ENCODE measurements at regions not wholly inside any gene's neighbourhood (a gene's known extent, or its start where the extent isn't known, plus 50 kb on each side); places are given as distances from the start of the nearest gene placed in this dataset.
"Not testable (repeated sequence)": the region's sequence is repeated elsewhere in the genome, so short reads cannot be mapped to it uniquely, and the experiment has no call there.

- Histone ChIP-seq H3K36me3 (ENCODE audit: control insufficient read depth in 1 of 2, insufficient read depth in 2 of 2, low read depth in 1 of 2, low read length in 2 of 2) (no peaks in the 10 kb centered on the region), H4K91ac (ENCODE audit: low read length) (no peak overlapping the region), H3K23ac (ENCODE audit: low read length in 2 of 2) (no peak overlapping the region), H3K4me1 (ENCODE audit: control insufficient read depth, insufficient read depth, low read depth, low read length) (no peaks in the 10 kb centered on the region), H2AK5ac (ENCODE audit: low read length, severe bottlenecking) (no peak overlapping the region), H4K8ac (ENCODE audit: low read length) (no peak overlapping the region), H3K14ac (ENCODE audit: low read length in 2 of 2) (no peak overlapping the region), H3K27me3 (ENCODE audit: control insufficient read depth in 1 of 2, insufficient read depth in 1 of 2, low read length in 2 of 2) (no peaks in the 10 kb centered on the region), H3K79me1 (replicated peaks; ENCODE audit: low read length, poor library complexity, severe bottlenecking) (no peaks in the 10 kb centered on the region), H3K4ac (ENCODE audit: low read depth in 1 of 2, low read length in 2 of 2) (no peak overlapping the region), H3K9me3 (ENCODE audit: control insufficient read depth, low read length) (no peaks in the 10 kb centered on the region), H2BK12ac (ENCODE audit: low read length in 2 of 2) (no peak overlapping the region), H2BK15ac (ENCODE audit: low read depth, poor library complexity, severe bottlenecking) (no peak overlapping the region), H2BK120ac (ENCODE audit: low read depth, low read length) (no peak overlapping the region), H3K18ac (ENCODE audit: low read depth in 1 of 2, low read length in 2 of 2) (no peak overlapping the region), H3K4me3 (ENCODE audit: insufficient read depth in 1 of 2, low read depth in 1 of 2, low read length in 2 of 2) (no peak overlapping the region), H3K9ac (ENCODE audit: low read length) (no peak overlapping the region), H2AFZ (ENCODE audit: low read depth, low read length) (no peak overlapping the region), H2BK5ac (ENCODE audit: low read depth, low read length, poor library complexity, severe bottlenecking) (no peak overlapping the region), H3K4me2 (ENCODE audit: low read length, poor library complexity, severe bottlenecking) (no peak overlapping the region), H3K27ac (ENCODE audit: low read length, poor library complexity, severe bottlenecking) (no peak overlapping the region)
- no CpG with 5 or more reads among the region's 1 CpG for WGBS
- DNase-seq: no peak
Observed at GRCh38 chr15:21268436-21268940, 171.8 kb downstream of the POTEB3 start.

DNA sequence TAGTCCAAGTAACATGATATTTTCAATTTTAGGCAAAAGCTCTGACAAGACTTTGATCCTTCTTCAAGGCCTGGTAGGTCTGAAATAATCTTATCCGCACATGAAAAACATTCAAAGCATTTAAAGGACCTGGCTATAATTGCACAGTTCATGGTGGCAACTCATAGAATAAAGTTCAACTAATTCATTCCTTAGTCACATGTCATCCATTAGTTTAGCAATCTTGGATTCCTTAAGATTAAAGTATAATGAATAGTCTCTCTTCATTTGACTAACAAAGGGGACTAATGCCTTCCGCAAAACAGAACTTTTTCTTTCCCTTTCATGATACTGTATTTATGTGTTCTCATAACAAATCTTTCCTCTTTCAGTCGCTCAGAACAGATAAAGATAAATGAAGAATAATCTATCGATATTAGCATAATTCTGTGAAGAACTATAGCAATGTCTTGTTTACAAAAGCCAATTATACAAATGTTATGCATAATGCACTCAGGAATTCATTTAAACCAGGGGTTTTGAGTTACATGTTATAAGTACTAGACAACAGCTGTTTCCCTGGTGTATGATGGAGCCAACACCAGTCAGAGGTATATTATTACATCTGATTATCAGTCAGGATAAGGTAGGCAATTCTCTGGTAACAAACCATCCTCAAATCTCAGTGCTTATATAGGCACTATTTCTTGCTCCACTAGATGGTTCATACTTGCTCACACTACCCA lies 172.5 kb downstream of the POTEB3 start:
- Histone ChIP-seq H3K9ac (ENCODE audit: low read length) (no peak overlapping the region), H2BK12ac (ENCODE audit: low read length in 2 of 2) (no peak overlapping the region), H3K4me3 (ENCODE audit: insufficient read depth in 1 of 2, low read depth in 1 of 2, low read length in 2 of 2) (no peak overlapping the region), H2BK120ac (ENCODE audit: low read depth, low read length) (no peak overlapping the region), H3K4me1 (ENCODE audit: control insufficient read depth, insufficient read depth, low read depth, low read length) (no peaks in the 10 kb centered on the region), H3K27me3 (ENCODE audit: control insufficient read depth in 1 of 2, insufficient read depth in 1 of 2, low read length in 2 of 2) (no peaks in the 10 kb centered on the region), H3K27ac (ENCODE audit: low read length, poor library complexity, severe bottlenecking) (no peak overlapping the region), H2BK15ac (ENCODE audit: low read depth, poor library complexity, severe bottlenecking) (no peak overlapping the region), H3K4me2 (ENCODE audit: low read length, poor library complexity, severe bottlenecking) (no peak overlapping the region), H2AFZ (ENCODE audit: low read depth, low read length) (no peak overlapping the region), H2AK5ac (ENCODE audit: low read length, severe bottlenecking) (no peak overlapping the region), H3K18ac (ENCODE audit: low read depth in 1 of 2, low read length in 2 of 2) (no peak overlapping the region), H4K8ac (ENCODE audit: low read length) (no peak overlapping the region), H3K36me3 (ENCODE audit: control insufficient read depth in 1 of 2, insufficient read depth in 2 of 2, low read depth in 1 of 2, low read length in 2 of 2) (no peaks in the 10 kb centered on the region), H4K91ac (ENCODE audit: low read length) (no peak overlapping the region), H3K79me1 (replicated peaks; ENCODE audit: low read length, poor library complexity, severe bottlenecking) (no peaks in the 10 kb centered on the region), H3K14ac (ENCODE audit: low read length in 2 of 2) (no peak overlapping the region), H3K9me3 (ENCODE audit: control insufficient read depth, low read length) (no peaks in the 10 kb centered on the region), H3K4ac (ENCODE audit: low read depth in 1 of 2, low read length in 2 of 2) (no peak overlapping the region), H2BK5ac (ENCODE audit: low read depth, low read length, poor library complexity, severe bottlenecking) (no peak overlapping the region), H3K23ac (ENCODE audit: low read length in 2 of 2) (no peak overlapping the region)
- WGBS: 98% methylated on average over 2 of the region's 4 CpGs
- DNase-seq: no peak

DNA sequence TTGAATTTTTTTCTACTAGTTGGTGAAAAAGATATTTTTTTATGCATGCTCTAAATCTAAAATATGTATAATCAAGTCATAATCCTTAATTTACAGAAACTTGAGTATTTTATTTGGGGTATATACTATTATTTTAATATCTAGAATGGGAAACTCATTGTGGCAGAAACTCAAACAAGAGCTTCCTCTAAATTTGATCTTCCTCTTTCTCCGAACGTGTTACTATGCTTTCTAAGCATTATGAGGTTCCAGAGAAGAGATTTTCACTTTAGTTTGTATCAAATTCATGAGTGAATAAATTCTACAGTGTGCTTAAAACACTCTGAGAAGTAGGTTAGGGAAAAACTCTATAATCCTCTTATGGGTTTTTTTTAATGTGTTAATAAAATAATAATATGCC lies 173.1 kb downstream of the POTEB3 start:
- Histone ChIP-seq H3K4ac (ENCODE audit: low read depth in 1 of 2, low read length in 2 of 2) (no peak overlapping the region), H3K4me1 (ENCODE audit: control insufficient read depth, insufficient read depth, low read depth, low read length) (no peaks in the 10 kb centered on the region), H2BK15ac (ENCODE audit: low read depth, poor library complexity, severe bottlenecking) (no peak overlapping the region), H2AK5ac (ENCODE audit: low read length, severe bottlenecking) (no peak overlapping the region), H3K27ac (ENCODE audit: low read length, poor library complexity, severe bottlenecking) (no peak overlapping the region), H4K91ac (ENCODE audit: low read length) (no peak overlapping the region), H3K14ac (ENCODE audit: low read length in 2 of 2) (no peak overlapping the region), H2AFZ (ENCODE audit: low read depth, low read length) (no peak overlapping the region), H3K79me1 (replicated peaks; ENCODE audit: low read length, poor library complexity, severe bottlenecking) (no peaks in the 10 kb centered on the region), H3K27me3 (ENCODE audit: control insufficient read depth in 1 of 2, insufficient read depth in 1 of 2, low read length in 2 of 2) (no peaks in the 10 kb centered on the region), H2BK12ac (ENCODE audit: low read length in 2 of 2) (no peak overlapping the region), H3K9me3 (ENCODE audit: control insufficient read depth, low read length) (no peaks in the 10 kb centered on the region), H4K8ac (ENCODE audit: low read length) (no peak overlapping the region), H3K4me2 (ENCODE audit: low read length, poor library complexity, severe bottlenecking) (no peak overlapping the region), H3K4me3 (ENCODE audit: insufficient read depth in 1 of 2, low read depth in 1 of 2, low read length in 2 of 2) (no peak overlapping the region), H2BK120ac (ENCODE audit: low read depth, low read length) (no peak overlapping the region), H3K18ac (ENCODE audit: low read depth in 1 of 2, low read length in 2 of 2) (no peak overlapping the region), H3K9ac (ENCODE audit: low read length) (no peak overlapping the region), H3K23ac (ENCODE audit: low read length in 2 of 2) (no peak overlapping the region), H3K36me3 (ENCODE audit: control insufficient read depth in 1 of 2, insufficient read depth in 2 of 2, low read depth in 1 of 2, low read length in 2 of 2) (no peaks in the 10 kb centered on the region), H2BK5ac (ENCODE audit: low read depth, low read length, poor library complexity, severe bottlenecking) (no peak overlapping the region)
- no peak for DNase-seq
- WGBS: no CpG with 5 or more reads among the region's 2 CpGs

DNA sequence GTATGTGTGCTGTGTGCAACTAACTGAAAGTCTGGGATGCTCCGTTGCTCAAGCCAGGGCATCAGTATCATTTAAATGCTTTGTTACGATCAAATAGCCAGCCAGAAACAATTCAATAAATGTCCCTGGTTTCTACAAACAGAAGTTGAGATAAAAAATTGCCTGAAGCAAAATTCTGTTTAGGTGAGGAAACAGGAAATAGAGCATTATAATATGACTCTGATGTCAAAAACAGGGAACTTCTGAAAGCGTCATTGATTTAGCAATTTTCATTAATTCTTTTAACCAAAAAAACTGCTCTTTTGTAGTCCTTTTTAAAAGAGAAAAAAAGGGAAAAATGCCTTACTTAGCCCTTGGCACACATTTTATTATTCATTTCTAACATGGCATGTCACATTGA lies 174.7 kb downstream of the POTEB3 start:
- not testable (repeated sequence) for H3K36me3 ChIP-seq (ENCODE audit: control insufficient read depth in 1 of 2, insufficient read depth in 2 of 2, low read depth in 1 of 2, low read length in 2 of 2); H3K4ac ChIP-seq (ENCODE audit: low read depth in 1 of 2, low read length in 2 of 2); DNase-seq; H2BK15ac ChIP-seq (ENCODE audit: low read depth, poor library complexity, severe bottlenecking); H3K9ac ChIP-seq (ENCODE audit: low read length); H3K9me3 ChIP-seq (ENCODE audit: control insufficient read depth, low read length); H3K4me2 ChIP-seq (ENCODE audit: low read length, poor library complexity, severe bottlenecking); H3K4me3 ChIP-seq (ENCODE audit: insufficient read depth in 1 of 2, low read depth in 1 of 2, low read length in 2 of 2); H2BK120ac ChIP-seq (ENCODE audit: low read depth, low read length); H2AFZ ChIP-seq (ENCODE audit: low read depth, low read length); H3K27ac ChIP-seq (ENCODE audit: low read length, poor library complexity, severe bottlenecking); H2AK5ac ChIP-seq (ENCODE audit: low read length, severe bottlenecking); H3K79me1 ChIP-seq (replicated peaks; ENCODE audit: low read length, poor library complexity, severe bottlenecking); H3K4me1 ChIP-seq (ENCODE audit: control insufficient read depth, insufficient read depth, low read depth, low read length); H2BK5ac ChIP-seq (ENCODE audit: low read depth, low read length, poor library complexity, severe bottlenecking); H4K91ac ChIP-seq (ENCODE audit: low read length); H3K27me3 ChIP-seq (ENCODE audit: control insufficient read depth in 1 of 2, insufficient read depth in 1 of 2, low read length in 2 of 2); H3K14ac ChIP-seq (ENCODE audit: low read length in 2 of 2); H3K23ac ChIP-seq (ENCODE audit: low read length in 2 of 2); H3K18ac ChIP-seq (ENCODE audit: low read depth in 1 of 2, low read length in 2 of 2); H4K8ac ChIP-seq (ENCODE audit: low read length); H2BK12ac ChIP-seq (ENCODE audit: low read length in 2 of 2)
- no CpG with 5 or more reads among the region's 3 CpGs for WGBS
